ENCODE measurements at regions not wholly inside any gene's neighbourhood (a gene's known extent, or its start where the extent isn't known, plus 50 kb on each side); places are given as distances from the start of the nearest gene placed in this dataset.

- no peaks in the 10 kb centered on the region for H3K4me1 ChIP-seq
- ChIA-PET POLR2A (no interaction called here), CTCF (interaction anchor here (1.4 kb wide), 1 partner anchor 31 kb away, joined by 3 read pairs; no protein-coding TSS in a partner anchor)
- H3K4me3 ChIP-seq, result no peak overlapping the region
- FAIRE-seq (no peak), ATAC-seq (no peak), DNase-seq (ENCODE audit: low read depth in 1 of 2, low spot score in 1 of 2) (no peak)
- 90% methylated on average over 3 of the region's 3 CpGs for WGBS (ENCODE audit: missing lambda C conversion rate)
- H3K9me3 ChIP-seq, result no peaks in the 10 kb centered on the region
- H3K27ac ChIP-seq, result peak overlapping the region in 1 of 2 experiments; percentile 21; a peak in 1 of 6 replicates
- no peak for TF ChIP-seq POLR2AphosphoS2 (conservative IDR thresholded peaks at IDR 0.05; ENCODE audit: low read length)
- no peak overlapping the region for H3K4me2 ChIP-seq
These were observed 209.2 kb downstream of the PHLDA1 start for GRCh38 chr12:75822416-75822815.

GRCh38 chr12:75820848-75821578, 210.6 kb downstream of the PHLDA1 start:
- Histone ChIP-seq H3K4me2 (no peak overlapping the region), H3K4me3 (no peak overlapping the region), H3K4me1 (peaks cover 7% of the 10 kb centered on the region; the same call in 2 of the 3 replicates), H3K27ac (no peak overlapping the region; a peak in 1 of 6 replicates), H3K9me3 (no peaks in the 10 kb centered on the region)
- ATAC-seq (no peak), DNase-seq (ENCODE audit: low read depth in 1 of 2, low spot score in 1 of 2) (peak in 1 of 2 experiments; percentile 11), FAIRE-seq (no peak)
- POLR2A ChIA-PET, result no interaction called here
- TF ChIP-seq FOXS1 (CRISPR knock-in tag; IDR thresholded peaks at IDR 0.05) (no peak), KDM5A (IDR thresholded peaks at IDR 0.05) (no peak), HEYL (CRISPR knock-in tag; IDR thresholded peaks at IDR 0.05) (no peak), ATOH8 (CRISPR knock-in tag; IDR thresholded peaks at IDR 0.05; ENCODE audit: low read depth) (no peak), RFX5 (IDR thresholded peaks at IDR 0.05) (no peak), CBX2 (IDR thresholded peaks at IDR 0.05; ENCODE audit: borderline replicate concordance, low read depth) (no peak), NFE2L2 (conservative IDR thresholded peaks at IDR 0.05; ENCODE audit: low read length) (no peak), BHLHE40 (IDR thresholded peaks at IDR 0.05; ENCODE audit: low read depth, low read length) (no peak), POLR2A (IDR thresholded peaks at IDR 0.05; ENCODE audit: low read length) (no peak)
- CTCF ChIA-PET, result interaction anchor here (0.7 to 2.0 kb wide), 2 partner anchors 13 to 293 kb away, joined by 3 to 6 read pairs; no protein-coding TSS in a partner anchor
- 90% methylated on average over 10 of the region's 10 CpGs for WGBS (ENCODE audit: missing lambda C conversion rate)

GRCh38 chr12:75820071-75820470, 211.5 kb downstream of the PHLDA1 start:
- ATAC-seq (no peak), FAIRE-seq (no peak), DNase-seq (ENCODE audit: low read depth in 1 of 2, low spot score in 1 of 2) (no peak)
- ChIA-PET CTCF (interaction anchor here (2.0 kb wide), 1 partner anchor 292 kb away, joined by 6 read pairs; no protein-coding TSS in a partner anchor), POLR2A (no interaction called here)
- H3K4me1 ChIP-seq, result peaks cover 10% of the 10 kb centered on the region; the same call in 2 of the 3 replicates
- no peak overlapping the region for H3K4me2 ChIP-seq
- no peak overlapping the region for H3K4me3 ChIP-seq
- no peaks in the 10 kb centered on the region for H3K9me3 ChIP-seq
- no peak for TF ChIP-seq SREBF2 (IDR thresholded peaks at IDR 0.05)
- no peak for TF ChIP-seq KDM5A (IDR thresholded peaks at IDR 0.05)
- TF ChIP-seq ESRRA (IDR thresholded peaks at IDR 0.05; ENCODE audit: borderline replicate concordance, low read length), result no peak
- no peak overlapping the region for H3K27ac ChIP-seq

GRCh38 chr12:75819512-75819911, 212.1 kb downstream of the PHLDA1 start:
- TF ChIP-seq PHF8 (IDR thresholded peaks at IDR 0.05; ENCODE audit: borderline replicate concordance, low read depth) (no peak), ZNF302 (CRISPR knock-in tag; IDR thresholded peaks at IDR 0.05) (no peak), FOSB (CRISPR knock-in tag; IDR thresholded peaks at IDR 0.05) (no peak), JUN (IDR thresholded peaks at IDR 0.05) (no peak), EHMT2 (IDR thresholded peaks at IDR 0.05; ENCODE audit: low read depth) (no peak), MAFK (IDR thresholded peaks at IDR 0.05; ENCODE audit: partially characterized antibody) (no peak), BCL3 (IDR thresholded peaks at IDR 0.05) (no peak), EHF (CRISPR knock-in tag; IDR thresholded peaks at IDR 0.05) (no peak), ESRRA (IDR thresholded peaks at IDR 0.05; ENCODE audit: borderline replicate concordance, low read length) (no peak), PBX3 (IDR thresholded peaks at IDR 0.05) (no peak), ELK1 (IDR thresholded peaks at IDR 0.05; ENCODE audit: low read depth, low read length) (no peak), CHD4 (IDR thresholded peaks at IDR 0.05; ENCODE audit: borderline replicate concordance) (no peak)
- ATAC-seq (no peak), DNase-seq (ENCODE audit: low read depth in 1 of 2, low spot score in 1 of 2) (no peak), FAIRE-seq (no peak)
- Histone ChIP-seq H3K4me1 (peaks cover 13% of the 10 kb centered on the region; the same call in 2 of the 3 replicates), H3K4me3 (no peak overlapping the region), H3K9me3 (no peaks in the 10 kb centered on the region), H3K4me2 (no peak overlapping the region), H3K27ac (peak overlapping the region in 1 of 2 experiments; percentile 17; a peak in 2 of 6 replicates)
- 91% methylated on average over 5 of the region's 5 CpGs for WGBS (ENCODE audit: missing lambda C conversion rate)
- POLR2A ChIA-PET, result no interaction called here
- CTCF ChIA-PET, result interaction anchor here (0.7 to 2.0 kb wide), 3 partner anchors 9 to 292 kb away, joined by 3 to 6 read pairs (median 3); no protein-coding TSS in a partner anchor
